ENCODE measurements at regions not wholly inside any gene's neighbourhood (a gene's known extent, or its start where the extent isn't known, plus 50 kb on each side); places are given as distances from the start of the nearest gene placed in this dataset.
"Not testable (repeated sequence)": the region's sequence is repeated elsewhere in the genome, so short reads cannot be mapped to it uniquely, and the experiment has no call there.

DNA sequence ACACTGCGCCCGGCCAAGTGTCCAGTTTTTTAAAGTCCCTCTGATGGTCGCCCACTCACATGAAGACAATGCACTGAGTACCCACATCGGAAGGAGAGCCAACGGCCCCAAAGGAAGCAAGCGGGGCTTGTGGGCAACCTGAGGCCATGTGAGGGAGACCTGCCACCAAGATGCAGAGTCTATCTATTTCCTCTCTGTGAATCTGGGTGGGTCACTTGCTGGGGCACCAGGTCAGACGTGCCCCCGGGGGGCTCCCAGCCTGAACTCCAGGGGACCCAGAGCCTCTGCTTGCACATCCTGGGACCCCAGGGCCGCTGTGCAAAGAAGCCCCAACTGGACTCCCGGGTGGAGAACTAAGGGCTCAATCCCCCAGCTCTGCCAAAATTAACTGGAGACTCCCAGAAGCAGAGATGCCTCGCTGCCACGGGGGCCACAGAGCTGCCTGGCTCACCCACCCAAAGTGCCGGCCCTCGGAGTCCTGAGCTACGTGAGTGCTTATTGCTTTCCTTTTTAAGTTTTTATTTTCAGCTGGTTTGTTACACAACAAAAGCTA is 106.4 kb downstream of the BRD1 start:
- DNase-seq, result no peak

GRCh38 chr22:49720279-49720959 is 107.3 kb downstream of the BRD1 start:
- no peak for DNase-seq

DNA sequence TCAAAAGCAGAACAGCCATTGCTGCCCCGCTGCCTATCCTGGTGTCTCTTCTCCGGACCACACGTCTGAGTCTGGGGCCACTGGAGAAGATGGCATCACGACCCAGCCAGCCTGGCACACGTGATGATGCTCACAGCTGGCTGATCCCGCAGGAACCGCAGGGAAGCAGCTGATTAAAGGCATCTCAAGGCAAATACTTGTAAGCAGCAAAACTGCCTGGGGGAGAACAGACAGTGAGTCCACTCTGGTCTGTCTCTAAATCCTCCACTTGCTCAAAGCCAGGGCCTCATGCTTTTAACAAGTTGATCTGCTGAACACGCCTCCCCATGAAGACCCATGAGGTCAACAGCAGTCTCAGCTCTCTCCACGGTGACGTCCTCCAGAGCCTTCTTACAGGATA is 108.6 kb downstream of the BRD1 start:
- no peak for DNase-seq

DNA sequence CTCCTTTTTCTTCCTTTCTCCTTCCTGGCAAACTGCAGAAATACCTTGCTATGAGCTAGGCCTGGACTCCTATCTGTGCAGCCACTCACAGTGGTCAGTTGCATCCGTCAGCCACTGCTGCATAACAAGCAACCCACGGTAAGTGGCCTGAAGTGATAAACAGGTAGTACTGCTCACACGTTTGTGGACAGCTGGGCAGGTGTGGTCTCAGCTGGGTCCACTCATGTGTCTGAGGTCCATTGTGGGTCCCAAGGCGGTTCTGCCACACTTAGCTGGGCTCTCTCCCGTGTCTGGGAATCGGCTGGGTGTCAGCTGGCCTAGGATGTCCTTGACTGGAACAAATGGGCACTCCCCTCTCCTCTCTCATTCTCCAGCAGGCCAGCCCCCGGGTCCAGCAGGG is 109.3 kb downstream of the BRD1 start:
- DNase-seq, result no peak

- DNase-seq, result no peak
Measured at GRCh38 chr22:49717322-49717919, 110.3 kb downstream of the BRD1 start.

DNA sequence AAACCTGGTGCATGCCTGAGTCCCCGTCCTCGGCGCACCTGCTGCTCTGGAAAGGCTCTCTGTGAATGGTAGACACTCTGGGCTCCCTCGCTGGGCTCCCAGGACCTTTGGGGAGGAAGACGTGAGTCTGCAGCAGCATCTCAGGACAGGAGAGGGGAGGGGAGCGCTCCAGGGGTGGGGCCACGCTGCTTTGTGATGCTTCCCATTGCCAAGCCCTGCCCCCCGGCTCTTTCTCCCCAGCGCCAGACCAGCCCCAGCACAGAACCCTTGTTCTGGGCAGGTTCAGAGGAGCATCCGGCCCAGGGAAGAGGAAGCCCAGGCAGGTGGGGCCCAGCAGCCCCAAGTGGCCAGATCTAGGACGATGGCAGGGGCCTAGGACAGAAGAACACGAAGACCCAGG is 111.2 kb downstream of the BRD1 start:
- no peak for DNase-seq

DNA sequence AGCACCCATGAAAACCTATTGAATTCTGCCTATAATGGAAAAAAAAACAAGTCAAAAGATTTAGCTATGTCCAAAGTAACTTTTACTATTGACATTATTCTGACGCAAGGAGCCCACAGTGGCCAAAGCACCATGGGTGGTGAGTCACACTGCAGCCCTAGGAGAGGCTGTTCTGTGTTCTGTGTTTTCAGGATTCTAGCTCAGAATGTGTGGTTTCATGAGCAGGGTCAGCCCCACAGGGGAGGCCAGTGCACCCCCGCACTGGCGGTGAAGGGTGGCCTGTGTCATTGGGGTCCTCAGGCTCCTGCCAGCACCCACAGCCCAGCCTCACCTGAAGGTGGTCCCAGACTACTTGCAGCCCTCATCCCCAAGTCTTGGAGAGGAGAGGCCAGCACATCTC is 112.2 kb downstream of the BRD1 start:
- no peak for DNase-seq

DNA sequence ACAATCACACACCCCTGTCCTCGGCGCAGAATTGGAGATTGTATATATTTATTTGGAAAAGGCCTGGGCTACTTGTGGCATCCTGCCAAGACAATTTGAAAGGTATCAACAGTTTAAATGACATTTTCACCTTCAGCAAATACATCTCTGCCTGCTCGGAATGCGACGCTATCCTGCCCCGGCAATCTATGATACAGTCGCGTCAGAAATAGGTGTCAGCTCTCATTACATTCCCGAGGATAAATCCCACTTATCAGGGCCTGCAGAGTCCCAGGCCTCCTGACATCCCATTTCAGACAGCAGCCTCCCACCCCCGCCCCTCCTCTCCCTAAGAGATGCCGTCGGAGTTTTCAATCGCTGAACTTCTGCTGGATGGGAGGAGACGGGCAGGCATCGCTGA is 114.7 kb downstream of the BRD1 start:
- DNase-seq, result no peak

GRCh38 chr22:49712195-49712791 is 115.4 kb downstream of the BRD1 start:
- DNase-seq, result no peak

GRCh38 chr22:49710746-49711145 is 116.9 kb downstream of the BRD1 start:
- DNase-seq, result no peak

- DNase-seq, result no peak
Measured at GRCh38 chr22:49709464-49709863, 118.2 kb downstream of the BRD1 start.

DNA sequence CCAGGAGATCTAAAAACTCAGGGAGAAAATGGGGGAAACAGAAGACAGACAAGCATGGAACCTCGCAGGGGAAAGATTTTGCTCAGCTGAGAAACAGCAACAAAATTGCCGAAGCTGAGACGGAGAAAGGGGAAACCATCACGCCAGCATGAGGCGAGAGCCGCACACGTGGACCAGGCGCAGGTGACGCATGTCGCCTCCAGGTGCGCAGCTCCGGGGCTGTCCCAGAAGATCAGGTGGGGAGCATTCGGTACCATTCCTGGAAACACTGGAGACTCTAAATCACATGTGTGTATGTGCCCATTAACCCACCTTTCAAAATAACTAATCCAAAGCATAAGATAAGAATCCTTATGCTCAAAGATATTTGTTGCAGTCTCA is 121.7 kb downstream of the BRD1 start:
- no peak for DNase-seq

GRCh38 chr22:49705216-49705971 is 122.3 kb downstream of the BRD1 start:
- no peak for DNase-seq

DNA sequence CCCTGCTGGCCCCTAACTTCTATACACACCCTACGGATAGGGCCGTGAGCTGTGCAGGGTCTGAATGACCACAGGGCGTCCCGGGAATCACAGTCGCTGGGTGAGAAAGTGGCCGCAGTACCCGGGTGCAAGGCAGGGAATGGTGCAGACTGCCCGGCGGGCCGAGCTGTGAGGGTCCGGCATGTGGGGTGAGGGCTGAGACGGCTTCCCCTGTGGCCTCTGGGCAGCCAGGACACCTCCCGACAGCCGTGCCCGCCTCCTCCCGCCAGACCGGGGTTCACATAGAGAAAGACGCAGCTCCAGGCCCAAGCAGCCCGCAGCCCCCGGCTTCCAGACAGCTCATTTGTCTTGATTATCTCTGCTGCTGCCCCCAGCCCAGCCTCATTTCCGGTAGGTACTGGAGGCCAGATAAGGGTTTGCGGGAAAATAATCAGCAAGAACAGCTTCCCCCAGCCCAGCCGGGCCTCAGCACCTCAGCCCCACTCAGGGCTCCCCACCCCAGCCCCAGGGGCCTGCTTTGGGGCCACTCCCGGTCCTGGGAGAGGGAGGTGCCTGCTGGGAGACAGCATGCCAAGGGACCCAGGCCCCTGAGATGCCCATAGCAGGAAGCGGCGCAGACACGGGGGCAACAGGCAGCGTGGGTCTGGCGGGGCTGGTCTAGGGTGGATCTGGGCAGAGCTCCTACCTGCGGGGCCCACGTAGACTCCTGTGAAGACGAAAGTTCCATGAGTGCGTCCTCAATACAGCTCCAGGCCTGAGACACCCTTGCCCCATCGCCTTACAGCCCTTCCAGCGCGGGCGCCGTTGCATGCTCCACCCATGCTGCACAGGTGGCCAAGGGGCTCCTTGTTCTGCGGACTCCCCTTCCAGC is 123.1 kb downstream of the BRD1 start:
- no peak for DNase-seq

GRCh38 chr22:49703990-49704344 is 123.7 kb downstream of the BRD1 start:
- DNase-seq, result no peak

- no peak for DNase-seq
Measured at GRCh38 chr22:49703505-49703904, 124.2 kb downstream of the BRD1 start.

DNA sequence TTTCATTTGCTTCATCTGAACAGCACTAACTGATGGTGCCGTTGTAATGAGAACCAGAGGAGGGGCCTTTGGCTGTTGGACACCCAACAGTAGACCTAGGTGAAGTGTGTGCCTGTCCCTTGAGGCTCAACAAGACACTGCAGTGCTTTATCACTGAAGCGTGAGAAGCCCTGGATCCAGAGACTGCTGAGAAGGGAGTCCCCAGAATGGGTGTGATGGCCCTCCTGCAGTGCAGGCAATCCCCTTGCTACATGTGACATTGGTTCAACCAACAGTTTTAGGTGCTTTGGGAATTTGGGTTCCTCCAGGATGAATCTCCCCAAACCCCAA is 125.6 kb downstream of the BRD1 start:
- DNase-seq, result no peak

- no peak for DNase-seq
Measured at GRCh38 chr22:49701380-49702067, 126.1 kb downstream of the BRD1 start.

GRCh38 chr22:49699928-49700498 is 127.7 kb downstream of the BRD1 start:
- DNase-seq, result no peak

DNA sequence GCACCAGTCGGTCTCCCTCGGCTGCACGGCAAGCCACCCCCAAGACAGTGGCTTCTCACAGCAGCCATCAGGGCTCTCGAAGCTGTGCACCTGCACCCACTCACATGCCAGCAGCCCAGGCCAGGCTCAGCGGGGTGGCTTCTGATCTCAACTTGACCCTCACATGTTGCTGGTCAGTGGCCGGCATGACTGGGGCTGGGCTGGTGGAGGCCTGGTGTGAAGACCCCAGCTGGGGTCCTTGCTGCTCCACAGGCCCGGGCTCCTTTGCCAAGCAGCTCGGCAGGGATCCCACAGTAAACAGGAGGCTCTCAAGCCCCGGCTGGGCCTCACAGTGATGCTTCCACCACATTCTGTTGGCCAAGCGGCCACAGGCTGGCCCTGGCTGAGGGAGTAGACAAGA is 128.2 kb downstream of the BRD1 start:
- DNase-seq, result no peak

DNA sequence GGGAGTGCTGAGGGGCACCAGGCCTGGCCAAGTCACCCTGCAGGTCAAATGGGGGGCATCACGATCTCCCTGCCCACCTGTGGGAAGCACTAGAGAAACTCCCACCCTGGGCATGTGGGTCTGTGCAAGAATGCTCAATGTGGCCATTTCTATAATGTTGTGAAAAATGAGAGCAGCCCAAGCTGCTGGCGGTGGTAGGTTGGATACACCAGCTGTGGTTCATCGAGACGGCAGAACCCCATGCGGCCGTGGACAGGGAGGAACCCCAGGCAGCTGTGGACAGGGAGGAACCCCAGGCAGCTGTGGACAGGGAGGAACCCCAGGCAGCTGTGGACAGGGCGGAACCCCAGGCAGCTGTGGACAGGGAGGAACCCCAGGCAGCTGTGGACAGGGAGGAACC is 129.1 kb downstream of the BRD1 start:
- DNase-seq, result not testable (repeated sequence)

DNA sequence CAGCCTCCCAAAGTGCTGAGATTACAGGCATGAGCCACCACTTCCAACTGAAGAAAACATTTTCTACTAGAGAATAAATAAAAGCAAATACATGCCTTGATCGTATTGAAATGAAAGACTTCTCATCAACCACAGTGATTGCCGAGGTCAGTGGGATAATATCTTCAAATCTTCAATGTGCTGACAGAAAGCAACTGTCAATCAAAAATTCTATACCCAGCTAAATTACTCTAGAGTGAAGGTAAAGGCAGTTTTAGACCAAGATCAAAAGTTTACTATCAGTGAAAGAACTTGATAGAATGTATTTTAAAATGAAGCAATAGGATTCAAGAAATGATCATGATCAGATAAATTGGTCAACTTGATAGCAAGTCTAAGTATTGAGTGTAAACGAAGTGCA is 130.6 kb downstream of the BRD1 start:
- no peak for DNase-seq

Data from NCI-H1417 treated with DMSO at 0.1 percent for 48 hours (cell line).